22Rv1 (cell line): ENCODE measurements at regions not wholly inside any gene's neighbourhood (a gene's known extent, or its start where the extent isn't known, plus 50 kb on each side); places are given as distances from the start of the nearest gene placed in this dataset.

ENCODE experiments used
- ZFX ChIP-seq: fragments of 450-650 bp; IDR thresholded peaks from 2 replicates; pipeline ENCODE4 v1.6.1; 2017; ENCODE audit warnings: antibody characterized with exemption, borderline replicate concordance
- TF ChIP-seq, protein P1 (sequence below): fragments of 450-650 bp; IDR thresholded peaks from 2 replicates; pipeline ENCODE4 v1.5.1; 2017; ENCODE audit warnings: mild to moderate bottlenecking

DNA sequence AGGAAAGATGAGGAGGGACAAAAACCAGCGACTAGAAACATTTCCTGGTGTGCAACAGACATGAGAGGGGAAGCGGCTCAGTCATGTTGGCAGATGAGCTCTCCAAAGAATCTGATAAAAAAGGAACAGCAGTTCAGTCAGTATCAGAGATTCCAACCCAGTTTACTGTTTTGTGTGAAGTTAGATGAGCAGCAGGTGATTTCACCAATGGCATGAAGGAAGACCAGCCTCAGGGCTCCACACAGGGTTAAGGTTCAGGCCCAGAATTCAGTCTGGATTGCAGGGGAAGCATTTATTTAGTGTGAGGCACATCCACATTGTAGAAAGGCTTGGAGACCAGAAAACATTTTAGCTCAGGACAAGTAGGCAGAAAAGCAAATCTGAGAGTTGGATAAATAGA lies 317.8 kb downstream of the C6orf118 start:
- TF ChIP-seq, protein P1, sequence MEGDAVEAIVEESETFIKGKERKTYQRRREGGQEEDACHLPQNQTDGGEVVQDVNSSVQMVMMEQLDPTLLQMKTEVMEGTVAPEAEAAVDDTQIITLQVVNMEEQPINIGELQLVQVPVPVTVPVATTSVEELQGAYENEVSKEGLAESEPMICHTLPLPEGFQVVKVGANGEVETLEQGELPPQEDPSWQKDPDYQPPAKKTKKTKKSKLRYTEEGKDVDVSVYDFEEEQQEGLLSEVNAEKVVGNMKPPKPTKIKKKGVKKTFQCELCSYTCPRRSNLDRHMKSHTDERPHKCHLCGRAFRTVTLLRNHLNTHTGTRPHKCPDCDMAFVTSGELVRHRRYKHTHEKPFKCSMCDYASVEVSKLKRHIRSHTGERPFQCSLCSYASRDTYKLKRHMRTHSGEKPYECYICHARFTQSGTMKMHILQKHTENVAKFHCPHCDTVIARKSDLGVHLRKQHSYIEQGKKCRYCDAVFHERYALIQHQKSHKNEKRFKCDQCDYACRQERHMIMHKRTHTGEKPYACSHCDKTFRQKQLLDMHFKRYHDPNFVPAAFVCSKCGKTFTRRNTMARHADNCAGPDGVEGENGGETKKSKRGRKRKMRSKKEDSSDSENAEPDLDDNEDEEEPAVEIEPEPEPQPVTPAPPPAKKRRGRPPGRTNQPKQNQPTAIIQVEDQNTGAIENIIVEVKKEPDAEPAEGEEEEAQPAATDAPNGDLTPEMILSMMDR, result no peak
- no peak for TF ChIP-seq ZFX
